ENCODE measurements at regions not wholly inside any gene's neighbourhood (a gene's known extent, or its start where the extent isn't known, plus 50 kb on each side); places are given as distances from the start of the nearest gene placed in this dataset.

- TF ChIP-seq CTCF (IDR thresholded peaks at IDR 0.05; ENCODE audit: borderline replicate concordance, control extremely low read depth, extremely low read depth, insufficient read depth, missing control alignments): no peak
- in situ Hi-C loops (cut with MboI; ENCODE audit: low sequenced_read_pairs, unreplicated experiment): no loop called here
- DNase-seq (ENCODE audit: low spot score): no peak
These were observed 291.3 kb upstream of the TRAM1L1 start for GRCh38 chr4:117376692-117377091.

DNA sequence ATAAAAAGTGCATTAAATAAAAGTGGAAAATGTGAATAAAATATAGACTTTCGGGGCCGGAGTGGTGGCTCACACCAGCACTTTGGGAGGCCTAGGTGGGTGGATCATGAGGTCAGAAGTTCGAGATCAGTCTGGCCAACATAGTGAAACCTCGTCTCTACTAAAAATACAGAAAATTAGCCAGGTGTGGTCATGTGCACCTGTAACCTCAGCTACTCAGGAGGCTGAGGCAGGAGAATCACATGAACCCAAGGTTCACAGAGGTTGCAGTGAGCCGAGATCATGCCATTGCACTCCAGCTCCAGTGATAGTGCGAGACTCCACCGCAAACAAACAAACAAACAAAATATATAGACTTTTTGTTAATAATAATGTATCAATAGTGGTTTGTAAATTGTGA is 293.6 kb upstream of the TRAM1L1 start:
- TF ChIP-seq CTCF (IDR thresholded peaks at IDR 0.05; ENCODE audit: borderline replicate concordance, control extremely low read depth, extremely low read depth, insufficient read depth, missing control alignments): no peak
- DNase-seq (ENCODE audit: low spot score): no peak
- in situ Hi-C loops (cut with MboI; ENCODE audit: low sequenced_read_pairs, unreplicated experiment): no loop called here

DNA sequence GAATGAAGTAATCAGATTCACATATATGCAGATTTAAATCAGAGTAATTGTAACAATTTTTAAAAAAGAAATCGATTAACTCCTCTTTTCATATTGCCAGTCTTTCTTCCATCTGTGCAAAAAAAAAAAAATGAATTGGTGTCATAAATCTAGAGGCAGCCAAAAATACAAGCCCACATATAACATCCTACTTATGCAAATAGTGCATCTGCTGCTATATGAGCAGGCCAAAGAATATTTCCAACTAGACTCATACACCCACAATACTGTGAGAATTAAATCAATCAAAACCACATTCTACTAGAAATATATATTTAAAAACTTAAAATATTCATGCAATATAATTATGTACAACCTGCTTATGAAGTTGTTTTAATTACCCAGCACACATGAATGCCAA is 298.1 kb upstream of the TRAM1L1 start:
- no peak for TF ChIP-seq CTCF (IDR thresholded peaks at IDR 0.05; ENCODE audit: borderline replicate concordance, control extremely low read depth, extremely low read depth, insufficient read depth, missing control alignments)
- in situ Hi-C loops (cut with MboI; ENCODE audit: low sequenced_read_pairs, unreplicated experiment): no loop called here
- DNase-seq (ENCODE audit: low spot score): no peak

DNA sequence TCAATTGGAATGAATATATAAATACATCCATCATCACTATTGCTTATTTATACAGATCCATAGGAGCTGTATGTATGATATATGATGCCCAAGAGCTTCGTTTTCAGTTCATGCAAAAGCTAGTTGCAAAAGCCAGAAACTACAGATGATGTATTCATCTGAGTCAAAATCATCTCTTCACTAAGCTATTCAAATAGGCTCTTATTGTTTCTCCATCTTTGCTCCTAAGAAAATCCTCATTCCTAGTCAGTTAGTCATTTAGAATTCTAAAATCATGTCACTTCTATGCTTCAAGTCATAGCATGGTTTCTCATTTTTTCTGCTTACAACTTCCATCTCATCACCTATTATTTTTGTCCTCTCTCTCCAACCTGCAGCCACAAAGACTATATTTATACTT is 300.1 kb upstream of the TRAM1L1 start:
- TF ChIP-seq CTCF (IDR thresholded peaks at IDR 0.05; ENCODE audit: borderline replicate concordance, control extremely low read depth, extremely low read depth, insufficient read depth, missing control alignments): no peak
- in situ Hi-C loops (cut with MboI; ENCODE audit: low sequenced_read_pairs, unreplicated experiment): no loop called here
- no peak for DNase-seq (ENCODE audit: low spot score)

DNA sequence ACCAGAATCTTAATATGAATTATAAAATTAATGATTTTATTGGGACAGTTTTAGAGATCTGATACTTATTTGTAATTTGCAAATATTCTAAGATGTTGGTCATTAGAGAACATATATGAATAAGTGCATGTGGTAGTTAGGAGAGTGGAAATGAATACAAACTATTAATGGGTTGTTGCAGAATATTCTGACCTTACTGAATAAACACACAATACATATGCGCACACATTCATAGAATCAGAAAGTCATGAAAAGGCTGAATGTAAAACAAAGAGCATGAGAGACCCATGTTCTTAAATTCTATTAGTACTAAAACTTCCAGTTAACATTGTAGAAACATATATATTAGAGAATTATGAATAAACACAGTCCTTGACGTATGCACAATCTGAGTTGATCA is 301.7 kb upstream of the TRAM1L1 start:
- no peak for TF ChIP-seq CTCF (IDR thresholded peaks at IDR 0.05; ENCODE audit: borderline replicate concordance, control extremely low read depth, extremely low read depth, insufficient read depth, missing control alignments)
- no peak for DNase-seq (ENCODE audit: low spot score)
- in situ Hi-C loops (cut with MboI; ENCODE audit: low sequenced_read_pairs, unreplicated experiment): no loop called here

GRCh38 chr4:117400039-117400835 is 314.9 kb upstream of the TRAM1L1 start:
- in situ Hi-C loops (cut with MboI; ENCODE audit: low sequenced_read_pairs, unreplicated experiment): no loop called here
- DNase-seq (ENCODE audit: low spot score): no peak
- TF ChIP-seq CTCF (IDR thresholded peaks at IDR 0.05; ENCODE audit: borderline replicate concordance, control extremely low read depth, extremely low read depth, insufficient read depth, missing control alignments): no peak
